CD4-positive, alpha-beta T cell (primary cell): ENCODE measurements at regions not wholly inside any gene's neighbourhood (a gene's known extent, or its start where the extent isn't known, plus 50 kb on each side); places are given as distances from the start of the nearest gene placed in this dataset.

Source experiments
- ATAC-seq: fragments of 200-7000 bp; cut with Tn5 transposase; one replicate; pipeline ENCODE4 v1.10.0; 2022; ENCODE audit warnings: mild to moderate bottlenecking; ENCODE audit not compliant: poor library complexity
- CTCF ChIA-PET: fragments of 350-600 bp; sonication (Branson Sonifier 250); formaldehyde crosslinking; loops from one replicate; lab custom pipeline; 2021; ENCODE audit warnings: antibody characterized with exemption, inconsistent platforms; lab: Charles Lee
- POLR2A ChIA-PET: fragments of 350-600 bp; sonication (Branson Sonifier 250); formaldehyde crosslinking; loops from one replicate; lab custom pipeline; 2021; ENCODE audit warnings: antibody characterized with exemption, inconsistent platforms; lab: Charles Lee
- DNase-seq, 14 experiments: peaks; one replicate each; pipeline ENCODE4 v3.0.0-alpha.2; 2013 to 2020; ENCODE audit warnings: mixed read lengths in 2 of 14
- H3K27ac ChIP-seq, 2 donors: one replicate each; pipeline versions ENCODE4 v1.5.1 to v1.7.0; 2013; ENCODE audit warnings: low read length in 2 of 2, low read depth in 1 of 2, mild to moderate bottlenecking in 1 of 2
- H3K27me3 ChIP-seq, 2 experiments: 1 replicate in 1 of 2; 2 replicates in 1 of 2; pipeline versions ENCODE4 v1.6.1 to v1.7.0; 2013; ENCODE audit warnings: low read length in 2 of 2, control low read depth in 1 of 2, mild to moderate bottlenecking in 1 of 2, moderate library complexity in 1 of 2; ENCODE audit not compliant: insufficient read depth in 2 of 2, control insufficient read depth in 1 of 2
- H3K36me3 ChIP-seq: one replicate; pipeline ENCODE4 v1.6.1; 2013; ENCODE audit warnings: low read length, control low read depth; ENCODE audit not compliant: insufficient read depth
- H3K4me1 ChIP-seq: one replicate; pipeline ENCODE4 v1.6.1; 2013; ENCODE audit warnings: low read length, control low read depth; ENCODE audit not compliant: insufficient read depth
- H3K4me3 ChIP-seq: one replicate; pipeline ENCODE4 v1.5.1; 2013; ENCODE audit warnings: mild to moderate bottlenecking, low read length, moderate library complexity
- H3K9me3 ChIP-seq, 2 experiments: 1 replicate in 1 of 2; 2 replicates in 1 of 2; pipeline versions ENCODE4 v1.6.1 to v1.7.0; 2013; ENCODE audit warnings: low read length in 2 of 2, mild to moderate bottlenecking in 2 of 2, control low read depth in 1 of 2, moderate library complexity in 1 of 2; ENCODE audit not compliant: control insufficient read depth in 1 of 2, insufficient read depth in 1 of 2
- H3K27ac Mint-ChIP-seq: one replicate; pipeline ENCODE4 v1.8.0; 2020; ENCODE audit warnings: mixed read lengths
- H3K27me3 Mint-ChIP-seq: one replicate; pipeline ENCODE4 v1.8.0; 2021; ENCODE audit warnings: mixed read lengths
- H3K36me3 Mint-ChIP-seq: one replicate; pipeline ENCODE4 v1.8.0; 2021; ENCODE audit warnings: low read depth, mixed read lengths
- H3K4me1 Mint-ChIP-seq: one replicate; pipeline ENCODE4 v1.8.0; 2021; ENCODE audit warnings: low read depth, mixed read lengths
- H3K4me3 Mint-ChIP-seq: one replicate; pipeline ENCODE4 v1.8.0; 2020; ENCODE audit warnings: mild to moderate bottlenecking, mixed read lengths
- H3K9me3 Mint-ChIP-seq: one replicate; pipeline ENCODE4 v1.8.0; 2020; ENCODE audit warnings: mixed read lengths
- intact Hi-C, 2 experiments: fragments of 100-400 bp; cut with DNase I in 1 of 2; cut with micrococcal nuclease in 1 of 2; formaldehyde crosslinking; loops; one replicate each; pipeline versions ENCODE4 v1.15.1 to v1.9.0; 2023 to 2025; cut with DNase I, micrococcal nuclease
- TF ChIP-seq, protein P1 (sequence below): fragments of 200-600 bp; IDR thresholded peaks from one replicate; pipeline ENCODE4 v1.8.0; 2022; ENCODE audit warnings: antibody characterized with exemption, mild to moderate bottlenecking

DNA sequence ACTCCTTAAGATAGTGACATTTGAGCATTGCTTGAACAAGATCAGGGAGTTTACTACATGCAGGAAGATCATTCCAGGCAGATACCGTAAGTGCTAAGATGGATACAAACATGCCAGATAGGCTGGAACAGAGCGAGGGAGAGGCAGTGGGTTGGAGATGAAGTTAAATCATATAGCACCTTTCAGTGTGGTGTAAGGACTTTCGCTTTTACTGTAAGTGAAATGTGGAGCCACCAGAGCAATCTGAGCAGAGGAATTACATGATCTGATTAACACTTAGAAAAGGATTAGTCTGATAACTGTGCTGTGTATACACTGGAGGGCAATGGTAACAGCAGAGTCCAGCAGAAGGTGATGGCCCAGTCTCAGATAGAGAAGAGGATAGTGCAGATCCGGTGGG lies 163.0 kb upstream of the SSTR1 start:
- Mint-ChIP-seq H3K4me1 (peaks cover 7% of the 10 kb centered on the region), H3K4me3 (no peak overlapping the region), H3K36me3 (no peaks in the 10 kb centered on the region), H3K27ac (no peak overlapping the region), H3K27me3 (no peaks in the 10 kb centered on the region), H3K9me3 (peaks cover 7% of the 10 kb centered on the region)
- H3K9me3 ChIP-seq = no peaks in the 10 kb centered on the region
- H3K4me1 ChIP-seq = peaks cover 5% of the 10 kb centered on the region
- intact Hi-C loops = loop anchor here in 1 of 2 experiments (5.0 kb wide), 1 partner anchor 38 kb away; no protein-coding TSS in a partner anchor
- no peaks in the 10 kb centered on the region for H3K36me3 ChIP-seq
- H3K27ac ChIP-seq = no peak overlapping the region
- no peaks in the 10 kb centered on the region for H3K27me3 ChIP-seq
- H3K4me3 ChIP-seq = no peak overlapping the region
- POLR2A ChIA-PET = no interaction called here
- ATAC-seq (no peak), DNase-seq (no peak)
- CTCF ChIA-PET = no interaction called here
- TF ChIP-seq, protein P1, sequence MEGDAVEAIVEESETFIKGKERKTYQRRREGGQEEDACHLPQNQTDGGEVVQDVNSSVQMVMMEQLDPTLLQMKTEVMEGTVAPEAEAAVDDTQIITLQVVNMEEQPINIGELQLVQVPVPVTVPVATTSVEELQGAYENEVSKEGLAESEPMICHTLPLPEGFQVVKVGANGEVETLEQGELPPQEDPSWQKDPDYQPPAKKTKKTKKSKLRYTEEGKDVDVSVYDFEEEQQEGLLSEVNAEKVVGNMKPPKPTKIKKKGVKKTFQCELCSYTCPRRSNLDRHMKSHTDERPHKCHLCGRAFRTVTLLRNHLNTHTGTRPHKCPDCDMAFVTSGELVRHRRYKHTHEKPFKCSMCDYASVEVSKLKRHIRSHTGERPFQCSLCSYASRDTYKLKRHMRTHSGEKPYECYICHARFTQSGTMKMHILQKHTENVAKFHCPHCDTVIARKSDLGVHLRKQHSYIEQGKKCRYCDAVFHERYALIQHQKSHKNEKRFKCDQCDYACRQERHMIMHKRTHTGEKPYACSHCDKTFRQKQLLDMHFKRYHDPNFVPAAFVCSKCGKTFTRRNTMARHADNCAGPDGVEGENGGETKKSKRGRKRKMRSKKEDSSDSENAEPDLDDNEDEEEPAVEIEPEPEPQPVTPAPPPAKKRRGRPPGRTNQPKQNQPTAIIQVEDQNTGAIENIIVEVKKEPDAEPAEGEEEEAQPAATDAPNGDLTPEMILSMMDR = no peak

DNA sequence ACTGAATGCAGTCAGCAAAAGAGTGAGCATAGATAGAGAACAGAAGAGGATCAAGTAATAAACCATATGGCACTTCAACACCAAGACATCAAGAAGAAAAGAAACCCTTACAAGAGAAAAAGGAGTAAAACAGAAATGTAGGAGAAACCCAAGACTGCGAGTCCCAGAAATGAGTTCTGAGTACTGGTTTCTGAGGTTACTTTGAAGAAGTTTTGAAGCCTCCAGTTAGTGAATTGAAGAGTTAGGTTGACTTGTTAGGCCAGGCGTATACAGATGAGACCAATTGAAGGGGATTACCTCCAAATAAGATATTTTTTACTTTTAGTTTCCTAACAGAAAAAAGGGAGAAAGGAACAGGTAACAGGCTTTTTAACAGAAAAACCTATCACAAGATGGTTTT lies 162.2 kb upstream of the SSTR1 start:
- H3K4me3 Mint-ChIP-seq = no peak overlapping the region
- intact Hi-C loops = loop anchor here in 1 of 2 experiments (5.0 kb wide), 1 partner anchor 37 kb away; no protein-coding TSS in a partner anchor
- peaks cover 7% of the 10 kb centered on the region for H3K9me3 Mint-ChIP-seq
- no peak overlapping the region for H3K27ac ChIP-seq
- ATAC-seq (no peak), DNase-seq (no peak)
- ChIA-PET POLR2A (no interaction called here), CTCF (no interaction called here)
- no peak overlapping the region for H3K4me3 ChIP-seq
- no peak overlapping the region for H3K27ac Mint-ChIP-seq
- no peaks in the 10 kb centered on the region for H3K27me3 Mint-ChIP-seq
- H3K9me3 ChIP-seq = no peaks in the 10 kb centered on the region
- no peaks in the 10 kb centered on the region for H3K36me3 Mint-ChIP-seq
- TF ChIP-seq, protein P1 = no peak
- peaks cover 5% of the 10 kb centered on the region for H3K4me1 ChIP-seq
- no peaks in the 10 kb centered on the region for H3K36me3 ChIP-seq
- H3K4me1 Mint-ChIP-seq = peaks cover 3% of the 10 kb centered on the region
- no peaks in the 10 kb centered on the region for H3K27me3 ChIP-seq

DNA sequence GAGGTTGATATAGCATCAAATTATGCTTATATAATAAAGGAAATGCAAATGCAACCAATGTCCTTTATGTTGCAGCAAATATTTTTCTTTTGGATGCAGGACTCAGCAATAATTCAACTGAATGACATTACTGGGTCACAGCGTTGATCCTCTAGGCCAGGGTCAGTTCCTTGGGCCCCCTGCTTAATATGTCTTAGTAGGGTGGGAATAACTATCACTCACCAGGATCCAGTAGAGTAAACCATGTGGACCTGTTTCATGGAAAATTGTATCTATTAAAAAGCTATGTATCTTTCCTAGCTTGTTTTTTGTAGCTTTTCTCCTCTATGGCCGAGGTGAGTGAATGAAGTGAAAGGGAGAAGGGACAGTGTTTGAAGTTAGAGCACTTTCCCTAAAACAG lies 161.5 kb upstream of the SSTR1 start:
- H3K4me3 ChIP-seq = no peak overlapping the region
- no peaks in the 10 kb centered on the region for H3K36me3 Mint-ChIP-seq
- no peaks in the 10 kb centered on the region for H3K4me1 Mint-ChIP-seq
- no peaks in the 10 kb centered on the region for H3K36me3 ChIP-seq
- no peak for ATAC-seq
- intact Hi-C loops = loop anchor here in 1 of 2 experiments (5.0 kb wide), 1 partner anchor 36 kb away; no protein-coding TSS in a partner anchor
- no peak overlapping the region for H3K4me3 Mint-ChIP-seq
- H3K9me3 Mint-ChIP-seq = peaks cover 7% of the 10 kb centered on the region
- ChIA-PET POLR2A (no interaction called here), CTCF (no interaction called here)
- no peak overlapping the region for H3K27ac Mint-ChIP-seq
- no peaks in the 10 kb centered on the region for H3K9me3 ChIP-seq
- no peak overlapping the region for H3K27ac ChIP-seq
- H3K27me3 ChIP-seq = no peaks in the 10 kb centered on the region
- DNase-seq = no peak
- no peaks in the 10 kb centered on the region for H3K27me3 Mint-ChIP-seq
- TF ChIP-seq, protein P1 = no peak
- H3K4me1 ChIP-seq = peaks cover 5% of the 10 kb centered on the region
